ENCODE measurements at regions not wholly inside any gene's neighbourhood (a gene's known extent, or its start where the extent isn't known, plus 50 kb on each side); places are given as distances from the start of the nearest gene placed in this dataset.

DNA sequence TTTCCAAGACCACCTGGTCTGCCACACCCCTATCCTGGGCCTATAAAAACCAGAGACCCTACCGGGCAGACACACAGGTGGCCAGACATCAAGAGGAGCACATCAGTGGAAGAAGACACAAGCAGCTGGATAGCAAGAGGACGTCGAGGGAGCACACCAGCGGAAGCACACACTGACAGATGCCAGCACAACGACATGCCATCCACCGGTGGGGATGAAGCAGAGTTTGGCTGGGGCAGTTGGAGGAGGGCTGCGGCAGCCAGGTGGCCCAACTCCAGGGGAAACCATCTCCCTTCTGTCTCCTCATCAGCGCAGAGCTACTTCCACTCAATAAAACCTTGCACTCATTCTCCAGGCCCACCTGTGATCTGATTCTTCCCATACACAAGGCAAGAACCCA is 200.6 kb downstream of the PCDH17 start:
- Histone ChIP-seq H3K4me3 (no peak overlapping the region), H3K36me3 (no peaks in the 10 kb centered on the region), H3K4me1 (replicated peaks) (no peaks in the 10 kb centered on the region), H3K9me3 (no peaks in the 10 kb centered on the region), H3K27ac (no peak overlapping the region), H3K27me3 (replicated peaks; ENCODE audit: insufficient read depth) (no peaks in the 10 kb centered on the region)
- no peak for DNase-seq (ENCODE audit: low spot score)
- intact Hi-C loops (cut with DNase I), result no loop called here
- WGBS, result 93% methylated on average over 8 of the region's 8 CpGs
- TF ChIP-seq POLR2AphosphoS5 (IDR thresholded peaks at IDR 0.05) (no peak), POLR2A (IDR thresholded peaks at IDR 0.05) (no peak)
- TF ChIP-seq, protein P1, sequence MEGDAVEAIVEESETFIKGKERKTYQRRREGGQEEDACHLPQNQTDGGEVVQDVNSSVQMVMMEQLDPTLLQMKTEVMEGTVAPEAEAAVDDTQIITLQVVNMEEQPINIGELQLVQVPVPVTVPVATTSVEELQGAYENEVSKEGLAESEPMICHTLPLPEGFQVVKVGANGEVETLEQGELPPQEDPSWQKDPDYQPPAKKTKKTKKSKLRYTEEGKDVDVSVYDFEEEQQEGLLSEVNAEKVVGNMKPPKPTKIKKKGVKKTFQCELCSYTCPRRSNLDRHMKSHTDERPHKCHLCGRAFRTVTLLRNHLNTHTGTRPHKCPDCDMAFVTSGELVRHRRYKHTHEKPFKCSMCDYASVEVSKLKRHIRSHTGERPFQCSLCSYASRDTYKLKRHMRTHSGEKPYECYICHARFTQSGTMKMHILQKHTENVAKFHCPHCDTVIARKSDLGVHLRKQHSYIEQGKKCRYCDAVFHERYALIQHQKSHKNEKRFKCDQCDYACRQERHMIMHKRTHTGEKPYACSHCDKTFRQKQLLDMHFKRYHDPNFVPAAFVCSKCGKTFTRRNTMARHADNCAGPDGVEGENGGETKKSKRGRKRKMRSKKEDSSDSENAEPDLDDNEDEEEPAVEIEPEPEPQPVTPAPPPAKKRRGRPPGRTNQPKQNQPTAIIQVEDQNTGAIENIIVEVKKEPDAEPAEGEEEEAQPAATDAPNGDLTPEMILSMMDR (IDR thresholded peaks at IDR 0.05), result no peak

DNA sequence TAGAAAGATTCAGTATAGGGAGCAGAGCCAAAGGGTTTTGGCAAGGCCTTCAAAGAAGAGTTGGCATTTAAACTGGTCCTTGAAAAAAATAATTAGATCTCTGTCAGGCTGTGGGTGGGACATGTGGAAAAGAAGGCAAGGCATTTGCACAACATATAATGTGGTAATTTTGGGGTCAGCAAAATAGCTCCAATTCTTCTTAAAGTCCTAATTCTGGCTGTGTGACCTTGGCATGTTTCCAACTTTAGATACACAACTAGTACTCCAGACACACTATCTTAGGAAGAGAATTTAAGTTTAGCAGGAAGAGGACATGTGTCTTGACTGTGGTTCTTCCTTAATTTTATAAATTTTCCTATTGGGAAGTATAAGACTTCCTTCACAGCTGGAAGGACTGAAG is 206.3 kb downstream of the PCDH17 start:
- intact Hi-C loops (cut with DNase I), result no loop called here
- Histone ChIP-seq H3K4me3 (no peak overlapping the region), H3K9me3 (no peaks in the 10 kb centered on the region), H3K36me3 (no peaks in the 10 kb centered on the region), H3K27ac (no peak overlapping the region), H3K27me3 (replicated peaks; ENCODE audit: insufficient read depth) (no peaks in the 10 kb centered on the region), H3K4me1 (replicated peaks) (no peaks in the 10 kb centered on the region)
- TF ChIP-seq, protein P1 (IDR thresholded peaks at IDR 0.05), result no peak
- DNase-seq (ENCODE audit: low spot score), result no peak

DNA sequence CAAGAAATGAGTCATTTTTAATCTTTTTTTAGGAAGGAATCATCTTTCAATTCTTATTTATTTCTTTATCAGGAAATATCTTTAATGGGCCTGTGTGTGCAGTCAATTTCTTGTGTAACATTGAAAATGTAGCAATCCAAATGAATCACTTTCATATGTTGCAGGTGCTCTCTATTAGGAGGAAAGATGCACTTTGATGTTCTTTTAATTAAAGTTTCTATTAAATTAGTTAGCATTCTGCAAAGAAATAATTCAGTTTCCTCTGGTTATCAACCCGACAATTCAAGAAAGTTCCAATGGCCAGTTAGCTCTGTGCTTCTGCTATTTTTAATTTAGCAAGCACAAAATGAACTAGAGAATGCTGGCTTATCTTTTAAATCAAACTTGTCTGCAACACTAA is 212.0 kb downstream of the PCDH17 start:
- Histone ChIP-seq H3K36me3 (no peaks in the 10 kb centered on the region), H3K27me3 (replicated peaks; ENCODE audit: insufficient read depth) (no peaks in the 10 kb centered on the region), H3K27ac (no peak overlapping the region), H3K9me3 (no peaks in the 10 kb centered on the region), H3K4me1 (replicated peaks) (no peaks in the 10 kb centered on the region), H3K4me3 (no peak overlapping the region)
- intact Hi-C loops (cut with DNase I), result no loop called here
- no peak for TF ChIP-seq POLR2AphosphoS5 (IDR thresholded peaks at IDR 0.05)
- TF ChIP-seq POLR2A (IDR thresholded peaks at IDR 0.05), result no peak
- TF ChIP-seq, protein P1 (IDR thresholded peaks at IDR 0.05), result no peak
- no peak for DNase-seq (ENCODE audit: low spot score)
- WGBS, result 80% methylated on average over 1 of the region's 1 CpG

DNA sequence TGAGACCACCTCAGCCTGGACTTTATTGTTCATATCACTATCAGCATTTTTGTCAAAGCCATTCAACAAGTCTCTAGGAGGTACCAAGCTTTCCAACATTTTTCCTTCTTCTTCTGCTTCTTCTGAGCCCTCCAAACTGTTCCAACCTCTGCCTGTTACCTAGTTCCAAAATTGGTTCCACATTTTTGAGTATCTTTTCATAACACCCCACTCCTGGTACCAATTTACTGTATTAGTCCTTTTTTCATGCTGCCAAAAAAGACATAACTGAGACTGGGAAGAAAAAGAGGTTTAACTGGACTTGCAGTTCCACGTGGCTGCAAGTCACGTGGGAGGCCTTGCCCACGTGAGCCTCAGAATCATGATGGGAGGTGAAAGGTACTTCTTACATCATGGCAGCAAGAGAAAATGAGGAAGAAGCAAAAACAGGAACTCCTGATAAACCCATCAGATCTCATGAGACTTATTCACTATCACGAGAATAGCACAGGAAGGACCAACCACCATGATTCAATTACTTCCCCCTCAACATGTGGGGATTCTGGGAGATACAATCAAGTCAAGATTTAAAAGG is 215.1 kb downstream of the PCDH17 start:
- 87% methylated on average over 4 of the region's 4 CpGs for WGBS
- intact Hi-C loops (cut with DNase I), result no loop called here

DNA sequence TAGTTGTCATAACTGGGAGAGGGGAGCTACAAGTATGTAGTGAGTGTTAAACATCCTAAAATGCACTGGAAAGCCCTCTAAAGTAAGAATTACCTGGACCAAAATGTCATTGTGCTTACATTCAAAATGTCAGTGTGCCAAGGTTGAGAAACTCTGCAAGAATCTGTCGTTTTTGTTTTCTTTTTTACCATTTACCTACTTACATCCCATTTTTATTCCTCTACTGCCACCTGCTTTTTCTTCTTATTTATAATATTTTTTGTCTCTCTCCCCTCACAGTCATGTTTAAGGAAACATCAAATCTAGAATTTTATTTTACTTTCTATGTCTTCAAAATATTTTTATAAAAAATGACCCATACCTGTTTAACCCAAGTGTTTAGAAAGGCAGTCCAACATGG is 226.4 kb downstream of the PCDH17 start:
- no peak overlapping the region for H3K27ac ChIP-seq
- intact Hi-C loops (cut with DNase I), result no loop called here
- no peaks in the 10 kb centered on the region for H3K27me3 ChIP-seq (replicated peaks; ENCODE audit: insufficient read depth)
- H3K4me1 ChIP-seq (replicated peaks), result no peaks in the 10 kb centered on the region
- TF ChIP-seq, protein P1 (IDR thresholded peaks at IDR 0.05), result no peak
- no peak for TF ChIP-seq POLR2AphosphoS5 (IDR thresholded peaks at IDR 0.05)
- no peak for TF ChIP-seq POLR2A (IDR thresholded peaks at IDR 0.05)
- WGBS, result 22% methylated on average over 1 of the region's 1 CpG
- H3K36me3 ChIP-seq, result no peaks in the 10 kb centered on the region
- no peak overlapping the region for H3K4me3 ChIP-seq
- DNase-seq (ENCODE audit: low spot score), result no peak
- H3K9me3 ChIP-seq, result no peaks in the 10 kb centered on the region

More for the DNA sequence above, 215.1 kb downstream of the PCDH17 start:
- Histone ChIP-seq H3K27me3 (replicated peaks; ENCODE audit: insufficient read depth) (no peaks in the 10 kb centered on the region), H3K36me3 (no peaks in the 10 kb centered on the region), H3K4me3 (no peak overlapping the region), H3K27ac (no peak overlapping the region), H3K4me1 (replicated peaks) (no peaks in the 10 kb centered on the region), H3K9me3 (no peaks in the 10 kb centered on the region)
- no peak for DNase-seq (ENCODE audit: low spot score)
- no peak for TF ChIP-seq POLR2AphosphoS5 (IDR thresholded peaks at IDR 0.05)
- TF ChIP-seq, protein P1 (IDR thresholded peaks at IDR 0.05), result no peak
- no peak for TF ChIP-seq POLR2A (IDR thresholded peaks at IDR 0.05)

Measured in prostate gland (tissue), 2 donors.